GM13976 (cell line): ENCODE measurements at regions not wholly inside any gene's neighbourhood (a gene's known extent, or its start where the extent isn't known, plus 50 kb on each side); places are given as distances from the start of the nearest gene placed in this dataset.

Experiments used
- DNase-seq: peaks from one replicate; pipeline ENCODE4 v3.0.0; 2012; ENCODE audit warnings: low spot score
- CTCF ChIP-seq: IDR thresholded peaks from 2 replicates; pipeline ENCODE4 v1.5.1; 2012; ENCODE audit warnings: borderline replicate concordance, mild to moderate bottlenecking; ENCODE audit not compliant: insufficient read depth; ENCODE audit errors: extremely low read depth, missing control alignments, control extremely low read depth
- in situ Hi-C: fragments of 300-500 bp; cut with MboI; formaldehyde crosslinking; loops from one replicate; pipeline ENCODE4 v1.12.0; 2022; ENCODE audit warnings: low sequenced_read_pairs, mixed read lengths, inconsistent platforms; ENCODE audit not compliant: unreplicated experiment

GRCh38 chr13:71021825-71022422 lies 845.1 kb downstream of the DACH1 start:
- TF ChIP-seq CTCF = no peak
- in situ Hi-C loops = no loop called here
- no peak for DNase-seq

- no peak for DNase-seq
- no peak for TF ChIP-seq CTCF
- in situ Hi-C loops = no loop called here
Measured at GRCh38 chr13:71018995-71019394, 848.0 kb downstream of the DACH1 start.

GRCh38 chr13:71018544-71018943 lies 848.5 kb downstream of the DACH1 start:
- in situ Hi-C loops = no loop called here

GRCh38 chr13:71017607-71018006 lies 849.4 kb downstream of the DACH1 start:
- in situ Hi-C loops = no loop called here
- no peak for DNase-seq
- TF ChIP-seq CTCF = no peak

More at GRCh38 chr13:71018544-71018943, 848.5 kb downstream of the DACH1 start:
- no peak for DNase-seq
- no peak for TF ChIP-seq CTCF

- in situ Hi-C loops = no loop called here
- no peak for TF ChIP-seq CTCF
- no peak for DNase-seq
Measured at GRCh38 chr13:71015516-71015915, 851.5 kb downstream of the DACH1 start.

- no peak for DNase-seq
- in situ Hi-C loops = no loop called here
- TF ChIP-seq CTCF = no peak
Measured at GRCh38 chr13:71015021-71015420, 852.0 kb downstream of the DACH1 start.
